ENCODE measurements at regions not wholly inside any gene's neighbourhood (a gene's known extent, or its start where the extent isn't known, plus 50 kb on each side); places are given as distances from the start of the nearest gene placed in this dataset.

- ChIA-PET POLR2A (no interaction called here), CTCF (no interaction called here)
- no peak overlapping the region for H3K4me3 Mint-ChIP-seq
- intact Hi-C loops (cut with micrococcal nuclease) = no loop called here
- no peak overlapping the region for H3K27ac Mint-ChIP-seq
- H3K9me3 Mint-ChIP-seq = no peaks in the 10 kb centered on the region
- H3K36me3 Mint-ChIP-seq (ENCODE audit: low read depth) = no peaks in the 10 kb centered on the region
- DNase-seq = no peak
- no peak for ATAC-seq
- no peaks in the 10 kb centered on the region for H3K27me3 Mint-ChIP-seq
- no peak for TF ChIP-seq CTCF (IDR thresholded peaks at IDR 0.05)
- no peaks in the 10 kb centered on the region for H3K4me1 Mint-ChIP-seq (ENCODE audit: low read depth)
Observed at GRCh38 chr15:58235961-58236360, 97.8 kb downstream of the AQP9 start.

GRCh38 chr15:58240191-58240932 is 102.2 kb downstream of the AQP9 start:
- no peak for TF ChIP-seq CTCF (IDR thresholded peaks at IDR 0.05)
- POLR2A ChIA-PET = no interaction called here
- Mint-ChIP-seq H3K27me3 (no peaks in the 10 kb centered on the region), H3K36me3 (ENCODE audit: low read depth) (no peaks in the 10 kb centered on the region), H3K4me1 (ENCODE audit: low read depth) (no peaks in the 10 kb centered on the region), H3K27ac (no peak overlapping the region), H3K9me3 (no peaks in the 10 kb centered on the region), H3K4me3 (no peak overlapping the region)
- ATAC-seq = no peak
- CTCF ChIA-PET = no interaction called here
- intact Hi-C loops (cut with micrococcal nuclease) = no loop called here
- DNase-seq = no peak

DNA sequence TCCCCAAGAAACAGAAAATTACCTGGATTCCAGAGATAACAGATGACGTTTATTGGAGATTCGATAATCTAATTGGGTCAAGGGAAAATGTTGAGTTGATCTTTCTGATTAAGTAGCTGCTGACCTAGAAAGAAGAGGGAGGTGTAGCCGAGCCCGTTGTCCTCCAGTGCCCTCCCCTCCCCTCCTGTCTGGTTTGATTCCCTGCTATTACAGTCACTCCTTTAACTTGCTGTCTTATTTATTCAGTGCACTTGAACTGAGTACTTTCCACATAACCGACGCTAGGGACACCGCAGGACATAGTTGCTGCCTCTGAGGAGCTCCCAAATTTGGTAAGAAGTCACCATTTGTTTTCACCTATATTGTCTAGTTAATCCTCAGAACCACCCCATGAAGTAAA is 103.7 kb downstream of the AQP9 start:
- intact Hi-C loops (cut with micrococcal nuclease) = no loop called here
- TF ChIP-seq CTCF (IDR thresholded peaks at IDR 0.05) = no peak
- DNase-seq (no peak), ATAC-seq (no peak)
- no peaks in the 10 kb centered on the region for H3K27me3 Mint-ChIP-seq
- no peaks in the 10 kb centered on the region for H3K9me3 Mint-ChIP-seq
- no peak overlapping the region for H3K4me3 Mint-ChIP-seq
- H3K36me3 Mint-ChIP-seq (ENCODE audit: low read depth) = no peaks in the 10 kb centered on the region
- H3K4me1 Mint-ChIP-seq (ENCODE audit: low read depth) = no peaks in the 10 kb centered on the region
- CTCF ChIA-PET = no interaction called here
- H3K27ac Mint-ChIP-seq = no peak overlapping the region
- POLR2A ChIA-PET = no interaction called here

GRCh38 chr15:58243070-58243469 is 104.9 kb downstream of the AQP9 start:
- no peak for DNase-seq
- ChIA-PET POLR2A (no interaction called here), CTCF (interaction anchor here (0.6 to 2.5 kb wide), 2 partner anchors 15 to 138 kb away, joined by 3 to 8 read pairs; no protein-coding TSS in a partner anchor)
- Mint-ChIP-seq H3K4me1 (ENCODE audit: low read depth) (no peaks in the 10 kb centered on the region), H3K36me3 (ENCODE audit: low read depth) (no peaks in the 10 kb centered on the region), H3K27me3 (no peaks in the 10 kb centered on the region), H3K9me3 (no peaks in the 10 kb centered on the region), H3K27ac (no peak overlapping the region), H3K4me3 (no peak overlapping the region)
- no peak for ATAC-seq
- TF ChIP-seq CTCF (IDR thresholded peaks at IDR 0.05) = no peak
- intact Hi-C loops (cut with micrococcal nuclease) = no loop called here

DNA sequence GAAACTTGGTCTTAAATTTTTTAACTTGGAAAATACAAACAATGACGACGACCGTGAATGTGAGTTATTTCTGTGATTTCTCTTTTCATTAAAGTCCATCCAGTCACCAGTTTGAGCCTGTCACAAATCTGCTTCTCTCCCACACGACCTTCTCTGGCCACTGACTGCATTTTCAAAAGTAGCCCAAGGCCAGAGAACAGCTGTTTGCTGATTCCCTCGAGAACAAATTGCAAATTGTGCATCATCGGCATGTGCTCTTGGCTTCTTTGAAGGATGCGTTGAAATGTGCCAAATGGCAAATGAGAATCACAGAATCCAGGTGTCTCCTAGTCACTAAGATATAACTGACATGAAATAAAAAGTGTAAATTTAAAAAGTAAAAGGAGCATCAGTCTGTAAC is 106.4 kb downstream of the AQP9 start:
- intact Hi-C loops (cut with micrococcal nuclease) = no loop called here
- ATAC-seq = no peak
- Mint-ChIP-seq H3K36me3 (ENCODE audit: low read depth) (no peaks in the 10 kb centered on the region), H3K4me3 (no peak overlapping the region), H3K4me1 (ENCODE audit: low read depth) (peaks cover 3% of the 10 kb centered on the region), H3K9me3 (no peaks in the 10 kb centered on the region), H3K27me3 (no peaks in the 10 kb centered on the region), H3K27ac (no peak overlapping the region)
- ChIA-PET POLR2A (no interaction called here), CTCF (interaction anchor here (1.0 to 2.5 kb wide), 2 partner anchors 17 to 526 kb away, joined by 3 to 8 read pairs; partner anchors contain the start of gene MINDY2)
- TF ChIP-seq CTCF (IDR thresholded peaks at IDR 0.05) = no peak
- no peak for DNase-seq
